OCI-LY1 (cell line): ENCODE measurements at regions not wholly inside any gene's neighbourhood (a gene's known extent, or its start where the extent isn't known, plus 50 kb on each side); places are given as distances from the start of the nearest gene placed in this dataset.

Experiments used
- CTCF ChIP-seq: fragments of 200-600 bp; sonication (generic), shearing (Covaris generic); IDR thresholded peaks from 2 replicates; pipeline ENCODE4 v1.5.1; 2017; ENCODE audit warnings: mild to moderate bottlenecking, antibody characterized with exemption, low read length, moderate library complexity, mixed read lengths
- EZH2 ChIP-seq: fragments of 200-600 bp; sonication (generic), shearing (Covaris generic); IDR thresholded peaks from 2 replicates; pipeline ENCODE4 v1.8.0; 2017; ENCODE audit warnings: borderline replicate concordance, mixed run types, mild to moderate bottlenecking, antibody characterized with exemption, low read length, moderate library complexity, mixed read lengths

GRCh38 chr5:124467745-124468144 lies 278.7 kb downstream of the ZNF608 start:
- TF ChIP-seq CTCF (no peak), EZH2 (no peak)
